Erythroblast (primary cell): ENCODE measurements at regions not wholly inside any gene's neighbourhood (a gene's known extent, or its start where the extent isn't known, plus 50 kb on each side); places are given as distances from the start of the nearest gene placed in this dataset.

Experiments
- GATA1 ChIP-seq: IDR thresholded peaks from 2 replicates; pipeline ENCODE4 v1.6.1; 2011; ENCODE audit warnings: low read depth, mild to moderate bottlenecking, control low read depth, low read length, moderate library complexity
- POLR2A ChIP-seq: IDR thresholded peaks from 2 replicates; pipeline ENCODE4 v1.6.1; 2011; ENCODE audit warnings: mild to moderate bottlenecking, low read length

DNA sequence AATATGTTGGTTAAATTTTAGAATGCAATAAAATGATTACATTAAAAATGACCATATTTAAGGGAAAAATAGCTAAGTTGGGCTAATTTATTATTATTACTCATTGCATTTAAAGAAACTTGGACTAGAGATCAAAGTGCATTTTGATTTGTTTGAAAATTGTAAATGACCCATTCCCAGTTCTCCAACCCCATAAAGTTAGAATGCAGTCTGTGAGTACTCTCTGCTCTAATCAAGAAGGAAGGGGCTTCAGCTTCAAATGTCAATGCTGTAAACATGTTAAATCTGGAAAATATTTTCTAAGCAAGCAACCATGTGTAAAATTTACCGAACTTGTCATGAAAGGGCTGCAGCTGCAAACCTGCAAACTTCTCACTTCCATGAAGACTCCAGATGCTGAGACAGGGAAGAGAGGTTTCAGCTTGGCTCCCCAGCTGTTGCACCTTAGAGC, 232.7 kb downstream of the TTLL7 start:
- TF ChIP-seq POLR2A (no peak), GATA1 (no peak)
